ENCODE measurements at regions not wholly inside any gene's neighbourhood (a gene's known extent, or its start where the extent isn't known, plus 50 kb on each side); places are given as distances from the start of the nearest gene placed in this dataset.

DNA sequence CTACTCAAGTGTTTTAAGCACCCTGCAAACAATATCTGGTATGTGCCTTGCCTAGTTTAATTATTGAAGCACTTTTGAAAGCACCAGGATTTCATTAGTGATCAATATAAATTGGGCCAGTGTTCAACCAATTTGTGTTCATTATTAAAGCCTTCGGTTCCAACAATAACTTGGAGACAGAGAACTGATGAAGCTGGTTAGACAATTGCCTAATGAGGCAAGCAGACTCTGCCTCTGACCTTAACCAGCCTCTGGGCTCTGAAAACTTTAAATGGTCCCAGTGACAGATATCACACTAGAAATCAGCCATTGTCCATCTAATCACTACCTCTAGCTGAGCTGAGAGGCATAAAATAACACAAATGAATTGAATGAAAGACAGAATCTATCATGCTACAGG lies 139.9 kb upstream of the CNTN6 start:
- H3K4me1 ChIP-seq: no peaks in the 10 kb centered on the region
- TF ChIP-seq, protein P1, sequence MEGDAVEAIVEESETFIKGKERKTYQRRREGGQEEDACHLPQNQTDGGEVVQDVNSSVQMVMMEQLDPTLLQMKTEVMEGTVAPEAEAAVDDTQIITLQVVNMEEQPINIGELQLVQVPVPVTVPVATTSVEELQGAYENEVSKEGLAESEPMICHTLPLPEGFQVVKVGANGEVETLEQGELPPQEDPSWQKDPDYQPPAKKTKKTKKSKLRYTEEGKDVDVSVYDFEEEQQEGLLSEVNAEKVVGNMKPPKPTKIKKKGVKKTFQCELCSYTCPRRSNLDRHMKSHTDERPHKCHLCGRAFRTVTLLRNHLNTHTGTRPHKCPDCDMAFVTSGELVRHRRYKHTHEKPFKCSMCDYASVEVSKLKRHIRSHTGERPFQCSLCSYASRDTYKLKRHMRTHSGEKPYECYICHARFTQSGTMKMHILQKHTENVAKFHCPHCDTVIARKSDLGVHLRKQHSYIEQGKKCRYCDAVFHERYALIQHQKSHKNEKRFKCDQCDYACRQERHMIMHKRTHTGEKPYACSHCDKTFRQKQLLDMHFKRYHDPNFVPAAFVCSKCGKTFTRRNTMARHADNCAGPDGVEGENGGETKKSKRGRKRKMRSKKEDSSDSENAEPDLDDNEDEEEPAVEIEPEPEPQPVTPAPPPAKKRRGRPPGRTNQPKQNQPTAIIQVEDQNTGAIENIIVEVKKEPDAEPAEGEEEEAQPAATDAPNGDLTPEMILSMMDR (IDR thresholded peaks at IDR 0.05): no peak
- TF ChIP-seq EP300 (IDR thresholded peaks at IDR 0.05) (no peak), POLR2AphosphoS5 (IDR thresholded peaks at IDR 0.05) (no peak), POLR2A (IDR thresholded peaks at IDR 0.05) (no peak)
- H3K27ac ChIP-seq: no peak overlapping the region
- no peaks in the 10 kb centered on the region for H3K36me3 ChIP-seq
- no peak overlapping the region for H3K4me3 ChIP-seq
- no peak for ATAC-seq
- 88 to 100% methylated on average over 1 of the region's 1 CpG for WGBS, 2 donors (ENCODE audit: low coverage in 1 of 2)
- H3K9me3 ChIP-seq: no peaks in the 10 kb centered on the region
- no peaks in the 10 kb centered on the region for H3K27me3 ChIP-seq

GRCh38 chr3:963255-963654 lies 129.6 kb upstream of the CNTN6 start:
- no peak overlapping the region for H3K4me3 ChIP-seq
- H3K4me1 ChIP-seq: no peaks in the 10 kb centered on the region
- TF ChIP-seq POLR2AphosphoS5 (IDR thresholded peaks at IDR 0.05): no peak
- TF ChIP-seq, protein P1 (IDR thresholded peaks at IDR 0.05): no peak
- TF ChIP-seq EP300 (IDR thresholded peaks at IDR 0.05): no peak
- no peak for TF ChIP-seq POLR2A (IDR thresholded peaks at IDR 0.05)
- H3K27me3 ChIP-seq: no peaks in the 10 kb centered on the region
- no peak for ATAC-seq
- WGBS, 2 donors (ENCODE audit: low coverage in 1 of 2): 63 to 82% methylated on average over 2 of the region's 2 CpGs
- no peaks in the 10 kb centered on the region for H3K9me3 ChIP-seq
- H3K36me3 ChIP-seq: no peaks in the 10 kb centered on the region
- H3K27ac ChIP-seq: no peak overlapping the region

DNA sequence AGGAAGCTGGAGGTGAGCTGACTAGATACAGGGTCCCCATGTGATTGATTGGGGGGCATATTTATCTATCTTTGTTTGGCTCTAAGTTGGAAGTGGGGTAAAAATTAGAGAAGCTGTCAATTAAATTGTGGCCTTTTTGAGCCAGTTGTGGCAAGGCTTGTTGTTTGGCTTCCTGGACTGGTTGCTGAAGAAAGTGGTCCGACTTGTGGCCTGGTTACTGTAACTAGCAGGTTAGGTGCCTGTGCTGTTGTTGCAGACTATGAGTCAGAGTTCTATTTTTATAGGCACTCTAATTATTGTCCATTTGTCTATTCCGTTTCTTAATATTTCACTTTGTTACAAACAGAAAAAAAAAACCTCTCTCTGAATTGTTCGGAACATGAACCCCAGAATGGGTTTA lies 129.1 kb upstream of the CNTN6 start:
- no peaks in the 10 kb centered on the region for H3K9me3 ChIP-seq
- ATAC-seq: no peak
- H3K4me1 ChIP-seq: no peaks in the 10 kb centered on the region
- H3K36me3 ChIP-seq: no peaks in the 10 kb centered on the region
- H3K4me3 ChIP-seq: no peak overlapping the region
- TF ChIP-seq, protein P1 (IDR thresholded peaks at IDR 0.05): no peak
- TF ChIP-seq POLR2AphosphoS5 (IDR thresholded peaks at IDR 0.05) (no peak), POLR2A (IDR thresholded peaks at IDR 0.05) (no peak), EP300 (IDR thresholded peaks at IDR 0.05) (no peak)
- WGBS, 2 donors (ENCODE audit: low coverage in 1 of 2): 45 to 64% methylated on average over 3 of the region's 3 CpGs
- H3K27ac ChIP-seq: no peak overlapping the region
- H3K27me3 ChIP-seq: no peaks in the 10 kb centered on the region

DNA sequence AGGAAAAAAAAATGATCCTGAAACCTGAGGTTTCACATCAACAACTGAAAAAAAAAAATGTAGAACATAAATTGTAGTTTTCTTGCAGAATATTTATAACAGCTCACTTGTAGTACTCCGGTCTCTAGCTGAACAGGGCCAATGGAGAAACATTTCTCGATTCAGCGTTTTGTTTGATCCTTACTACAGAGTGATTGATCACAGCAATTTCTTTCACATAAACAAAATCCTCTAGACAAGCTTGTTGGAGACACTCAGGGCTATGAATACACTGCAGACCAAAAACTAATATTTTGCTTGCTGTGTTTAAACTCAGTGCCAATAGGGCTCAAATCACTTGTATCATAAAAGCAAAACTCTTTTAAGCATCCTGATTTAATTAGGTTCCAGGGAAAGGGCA lies 127.0 kb upstream of the CNTN6 start:
- no peak for ATAC-seq
- TF ChIP-seq, protein P1 (IDR thresholded peaks at IDR 0.05): no peak
- TF ChIP-seq POLR2AphosphoS5 (IDR thresholded peaks at IDR 0.05) (no peak), POLR2A (IDR thresholded peaks at IDR 0.05) (no peak), EP300 (IDR thresholded peaks at IDR 0.05) (no peak)
- no peaks in the 10 kb centered on the region for H3K36me3 ChIP-seq
- no peak overlapping the region for H3K4me3 ChIP-seq
- no peaks in the 10 kb centered on the region for H3K4me1 ChIP-seq
- no peak overlapping the region for H3K27ac ChIP-seq
- WGBS, 2 donors (ENCODE audit: low coverage in 1 of 2): 29 to 50% methylated on average over 3 of the region's 3 CpGs
- H3K9me3 ChIP-seq: no peaks in the 10 kb centered on the region
- H3K27me3 ChIP-seq: no peaks in the 10 kb centered on the region

- ATAC-seq: no peak
- Histone ChIP-seq H3K4me3 (no peak overlapping the region), H3K9me3 (no peaks in the 10 kb centered on the region), H3K27me3 (no peaks in the 10 kb centered on the region), H3K36me3 (no peaks in the 10 kb centered on the region), H3K27ac (no peak overlapping the region), H3K4me1 (no peaks in the 10 kb centered on the region)
- WGBS, 2 donors (ENCODE audit: low coverage in 1 of 2): 38 to 54% methylated on average over 10 of the region's 10 CpGs
- TF ChIP-seq POLR2AphosphoS5 (IDR thresholded peaks at IDR 0.05) (no peak), POLR2A (IDR thresholded peaks at IDR 0.05) (no peak)
- TF ChIP-seq, protein P1 (IDR thresholded peaks at IDR 0.05): no peak
These were observed 126.5 kb upstream of the CNTN6 start for GRCh38 chr3:966341-966740.

All from gastroesophageal sphincter (tissue), 4 donors.